OCI-LY3 (cell line): ENCODE measurements at regions not wholly inside any gene's neighbourhood (a gene's known extent, or its start where the extent isn't known, plus 50 kb on each side); places are given as distances from the start of the nearest gene placed in this dataset.

ENCODE experiments used
- H2AFZ ChIP-seq: fragments of 200-600, 300-600 bp; shearing (Covaris generic); 2 replicates; pipeline ENCODE4 v1.6.0; 2014; ENCODE audit warnings: antibody characterized with exemption, low read depth, low read length
- H3K27ac ChIP-seq: fragments of 200-600, 300-600 bp; sonication (generic); 2 replicates; pipeline ENCODE4 v1.5.1; 2014; ENCODE audit warnings: mild to moderate bottlenecking, low read length, moderate library complexity, mixed read lengths
- H3K27me3 ChIP-seq: fragments of 200-600, 300-600 bp; sonication (generic); 2 replicates; pipeline ENCODE4 v1.6.1; 2014; ENCODE audit warnings: low read depth, low read length, mixed read lengths
- H3K36me3 ChIP-seq: fragments of 200-600, 300-600 bp; sonication (generic); replicated peaks from 2 replicates; pipeline ENCODE3; 2014; ENCODE audit warnings: low read depth, low read length, mixed read lengths
- H3K4me1 ChIP-seq: fragments of 300-600, 200-600 bp; sonication (generic); 2 replicates; pipeline ENCODE4 v1.6.1; 2014; ENCODE audit warnings: low read length, mixed read lengths
- H3K4me2 ChIP-seq: fragments of 200-600, 300-600 bp; sonication (generic); 2 replicates; pipeline ENCODE4 v1.6.1; 2014; ENCODE audit warnings: low read length, mixed read lengths
- H3K4me3 ChIP-seq: fragments of 300-600, 200-600 bp; sonication (generic); 2 replicates; pipeline ENCODE4 v1.5.1; 2014; ENCODE audit warnings: antibody characterized with exemption, mild to moderate bottlenecking, low read length, moderate library complexity
- H3K79me2 ChIP-seq: fragments of 300-600, 200-600 bp; shearing (Covaris generic); 2 replicates; pipeline ENCODE4 v1.6.1; 2014; ENCODE audit warnings: mild to moderate bottlenecking, low read length, mixed read lengths
- H3K9ac ChIP-seq: fragments of 300-600, 200-600 bp; shearing (Covaris generic); 2 replicates; pipeline ENCODE4 v1.6.0; 2014; ENCODE audit warnings: mild to moderate bottlenecking, low read length, moderate library complexity
- H3K9me3 ChIP-seq: fragments of 200-600, 300-600 bp; shearing (Covaris generic); 2 replicates; pipeline ENCODE4 v1.6.1; 2014; ENCODE audit warnings: low read length, mixed read lengths; ENCODE audit not compliant: insufficient read depth
- H4K20me1 ChIP-seq: fragments of 200-600, 300-600 bp; sonication (generic); 2 replicates; pipeline ENCODE4 v1.6.1; 2016; ENCODE audit warnings: low read length, mixed read lengths; ENCODE audit not compliant: insufficient read depth
- EZH2phosphoT487 ChIP-seq: fragments of 200-600 bp; shearing (Covaris generic); IDR thresholded peaks from 2 replicates; pipeline ENCODE4 v1.6.1; 2018; ENCODE audit warnings: antibody characterized with exemption, mixed run types, low read depth
- TF ChIP-seq, protein P1 (sequence below): fragments of 200-600, 300-600 bp; sonication (generic); IDR thresholded peaks from 2 replicates; pipeline ENCODE4 v1.5.1; 2014; ENCODE audit warnings: antibody characterized with exemption, low read length, low read depth

GRCh38 chr12:13630354-13630753, 351.0 kb downstream of the GRIN2B start:
- H3K9me3 ChIP-seq = no peaks in the 10 kb centered on the region
- no peaks in the 10 kb centered on the region for H3K4me1 ChIP-seq
- H3K79me2 ChIP-seq = no peaks in the 10 kb centered on the region
- TF ChIP-seq, protein P1, sequence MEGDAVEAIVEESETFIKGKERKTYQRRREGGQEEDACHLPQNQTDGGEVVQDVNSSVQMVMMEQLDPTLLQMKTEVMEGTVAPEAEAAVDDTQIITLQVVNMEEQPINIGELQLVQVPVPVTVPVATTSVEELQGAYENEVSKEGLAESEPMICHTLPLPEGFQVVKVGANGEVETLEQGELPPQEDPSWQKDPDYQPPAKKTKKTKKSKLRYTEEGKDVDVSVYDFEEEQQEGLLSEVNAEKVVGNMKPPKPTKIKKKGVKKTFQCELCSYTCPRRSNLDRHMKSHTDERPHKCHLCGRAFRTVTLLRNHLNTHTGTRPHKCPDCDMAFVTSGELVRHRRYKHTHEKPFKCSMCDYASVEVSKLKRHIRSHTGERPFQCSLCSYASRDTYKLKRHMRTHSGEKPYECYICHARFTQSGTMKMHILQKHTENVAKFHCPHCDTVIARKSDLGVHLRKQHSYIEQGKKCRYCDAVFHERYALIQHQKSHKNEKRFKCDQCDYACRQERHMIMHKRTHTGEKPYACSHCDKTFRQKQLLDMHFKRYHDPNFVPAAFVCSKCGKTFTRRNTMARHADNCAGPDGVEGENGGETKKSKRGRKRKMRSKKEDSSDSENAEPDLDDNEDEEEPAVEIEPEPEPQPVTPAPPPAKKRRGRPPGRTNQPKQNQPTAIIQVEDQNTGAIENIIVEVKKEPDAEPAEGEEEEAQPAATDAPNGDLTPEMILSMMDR = no peak
- TF ChIP-seq EZH2phosphoT487 = no peak
- no peak overlapping the region for H3K9ac ChIP-seq
- no peak overlapping the region for H2AFZ ChIP-seq
- H3K36me3 ChIP-seq = no peaks in the 10 kb centered on the region
- no peak overlapping the region for H3K27ac ChIP-seq
- H3K4me3 ChIP-seq = no peak overlapping the region
- no peak overlapping the region for H3K4me2 ChIP-seq
- H4K20me1 ChIP-seq = no peaks in the 10 kb centered on the region
- peaks cover 31% of the 10 kb centered on the region for H3K27me3 ChIP-seq

- TF ChIP-seq, protein P1 = no peak
- no peak for TF ChIP-seq EZH2phosphoT487
- Histone ChIP-seq H3K79me2 (no peaks in the 10 kb centered on the region), H3K36me3 (no peaks in the 10 kb centered on the region), H3K9me3 (no peaks in the 10 kb centered on the region), H3K4me2 (no peak overlapping the region), H3K9ac (no peak overlapping the region), H4K20me1 (no peaks in the 10 kb centered on the region), H3K4me1 (no peaks in the 10 kb centered on the region), H3K4me3 (no peak overlapping the region), H2AFZ (no peak overlapping the region), H3K27me3 (peaks cover 44% of the 10 kb centered on the region), H3K27ac (no peak overlapping the region)
These were observed 353.3 kb downstream of the GRIN2B start for GRCh38 chr12:13628067-13628466.

- no peak overlapping the region for H3K27ac ChIP-seq
- H3K9ac ChIP-seq = no peak overlapping the region
- no peak overlapping the region for H2AFZ ChIP-seq
- TF ChIP-seq EZH2phosphoT487 = no peak
- TF ChIP-seq, protein P1 = no peak
- H4K20me1 ChIP-seq = no peaks in the 10 kb centered on the region
- no peak overlapping the region for H3K4me2 ChIP-seq
- H3K36me3 ChIP-seq = no peaks in the 10 kb centered on the region
- no peaks in the 10 kb centered on the region for H3K4me1 ChIP-seq
- no peaks in the 10 kb centered on the region for H3K9me3 ChIP-seq
- peaks cover 47% of the 10 kb centered on the region for H3K27me3 ChIP-seq
- no peak overlapping the region for H3K4me3 ChIP-seq
- no peaks in the 10 kb centered on the region for H3K79me2 ChIP-seq
These were observed 353.9 kb downstream of the GRIN2B start for GRCh38 chr12:13627536-13627935.

DNA sequence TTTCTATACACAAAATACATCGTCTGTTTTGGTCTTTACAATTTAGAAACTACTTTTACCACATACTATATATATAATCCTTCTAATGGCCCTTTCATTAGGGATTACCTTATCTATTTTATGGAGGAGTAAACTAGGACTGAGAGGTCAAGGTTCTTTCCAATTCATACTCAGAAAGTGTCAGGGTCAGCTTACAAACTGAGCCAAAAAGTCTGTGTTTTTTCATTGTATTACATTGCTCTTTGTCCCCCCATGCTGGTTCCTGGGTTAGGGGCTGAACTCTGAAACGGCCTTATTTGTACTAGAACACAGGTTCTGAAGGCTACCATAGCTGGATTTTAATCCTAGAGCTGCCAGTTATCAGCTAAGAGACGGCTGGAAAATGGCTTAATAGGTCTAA, 368.1 kb downstream of the GRIN2B start:
- Histone ChIP-seq H3K27me3 (peaks cover 5% of the 10 kb centered on the region; the same call in 1 of the 2 replicates), H3K36me3 (no peaks in the 10 kb centered on the region), H3K79me2 (no peaks in the 10 kb centered on the region), H3K4me1 (no peaks in the 10 kb centered on the region), H3K9ac (no peak overlapping the region), H3K9me3 (no peaks in the 10 kb centered on the region), H3K27ac (no peak overlapping the region), H4K20me1 (no peaks in the 10 kb centered on the region), H3K4me3 (no peak overlapping the region), H2AFZ (no peak overlapping the region), H3K4me2 (no peak overlapping the region)
- no peak for TF ChIP-seq EZH2phosphoT487
- TF ChIP-seq, protein P1 = no peak
